Lower leg skin (tissue), 3 donors: ENCODE measurements at regions not wholly inside any gene's neighbourhood (a gene's known extent, or its start where the extent isn't known, plus 50 kb on each side); places are given as distances from the start of the nearest gene placed in this dataset.

Experiments used
- CTCF ChIP-seq, 3 donors: fragments of 450-650 bp; IDR thresholded peaks; one replicate each; pipeline ENCODE4 v1.5.1; 2016; ENCODE audit warnings: antibody characterized with exemption in 3 of 3, mild to moderate bottlenecking in 3 of 3, moderate library complexity in 2 of 3
- POLR2A ChIP-seq, 2 donors: fragments of 450-650 bp; IDR thresholded peaks; one replicate each; pipeline ENCODE4 v1.6.1; 2016 to 2017; ENCODE audit warnings: antibody characterized with exemption in 2 of 2, mild to moderate bottlenecking in 1 of 2, moderate library complexity in 1 of 2

DNA sequence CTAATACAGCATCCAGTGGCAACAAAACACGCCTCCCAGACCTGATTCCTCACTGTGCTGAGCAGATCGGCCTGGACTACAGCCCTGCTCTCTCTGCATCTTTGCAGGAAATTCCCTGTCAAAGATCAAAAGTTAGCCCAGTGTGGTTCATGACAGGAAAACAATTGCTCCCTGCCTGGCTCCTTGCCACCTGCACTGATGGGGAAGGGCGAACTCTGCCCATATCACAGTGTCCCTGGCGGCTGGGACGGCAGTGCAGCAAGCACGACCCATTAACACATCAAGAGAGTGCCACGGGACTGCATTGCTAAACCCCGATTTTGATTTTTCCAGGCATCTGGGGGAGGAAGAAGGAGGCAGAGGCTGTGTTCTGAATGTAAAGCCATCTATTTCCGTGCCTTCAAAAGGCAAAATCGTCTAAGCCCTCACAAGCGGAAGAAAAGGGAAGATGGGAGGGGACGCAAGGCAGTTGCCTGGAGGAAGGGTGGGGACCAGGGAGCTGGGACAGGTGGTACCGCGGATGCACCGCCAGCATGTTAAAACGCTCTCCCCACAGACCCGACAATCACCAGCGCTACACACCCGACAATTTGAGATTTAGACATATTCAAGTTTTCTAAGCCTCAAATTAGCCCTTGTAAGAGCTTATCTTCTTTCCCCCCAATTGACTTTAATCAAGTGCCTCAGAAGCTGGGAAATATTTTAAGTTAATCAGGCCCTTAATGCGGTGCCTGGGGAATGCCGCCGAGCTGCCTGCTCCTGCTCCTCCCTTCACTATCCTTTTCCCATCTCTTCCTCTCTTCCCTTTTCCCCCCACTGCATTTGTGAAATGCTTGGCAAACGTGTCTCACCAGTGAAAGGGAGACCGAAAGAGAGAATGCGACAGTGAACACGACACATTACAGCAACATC is 238.8 kb upstream of the CDH5 start:
- no peak for TF ChIP-seq CTCF (IDR thresholded peaks at IDR 0.05)
- no peak for TF ChIP-seq POLR2A (IDR thresholded peaks at IDR 0.05)
